ENCODE measurements at regions not wholly inside any gene's neighbourhood (a gene's known extent, or its start where the extent isn't known, plus 50 kb on each side); places are given as distances from the start of the nearest gene placed in this dataset.

DNA sequence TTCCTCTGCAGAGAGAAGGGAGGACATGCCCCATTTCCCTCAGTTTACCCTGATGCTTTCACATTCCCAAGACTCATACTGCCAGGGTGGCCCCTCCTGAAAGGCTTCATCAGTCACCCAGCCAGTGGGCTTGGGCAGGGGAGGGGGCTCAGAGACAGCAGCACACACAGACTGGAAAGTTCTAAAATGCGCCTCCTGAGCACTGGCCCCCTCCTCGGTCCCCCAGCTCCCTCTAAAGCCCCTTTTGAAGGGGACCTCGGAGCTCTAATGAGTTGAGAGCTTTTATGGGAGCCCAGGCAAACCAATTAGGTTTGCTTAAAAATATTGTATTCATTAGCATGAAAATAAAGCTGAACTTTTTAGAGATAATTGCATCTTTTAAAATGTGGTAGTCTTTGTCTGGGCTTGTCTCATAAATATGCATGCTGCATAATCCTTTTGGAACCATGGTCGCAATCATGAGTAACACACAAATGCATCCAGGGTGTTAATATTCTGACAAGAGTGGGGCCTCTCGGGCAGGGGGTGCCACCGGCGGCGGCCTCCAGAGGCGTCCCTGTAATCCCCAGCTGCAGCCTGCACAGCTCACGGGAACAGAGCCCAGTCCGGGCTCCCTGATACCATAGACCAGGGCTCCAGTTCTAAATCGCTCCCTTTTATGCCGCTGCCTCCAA is 78.5 kb downstream of the RPLP1 start:
- DNase-seq = no peak

DNA sequence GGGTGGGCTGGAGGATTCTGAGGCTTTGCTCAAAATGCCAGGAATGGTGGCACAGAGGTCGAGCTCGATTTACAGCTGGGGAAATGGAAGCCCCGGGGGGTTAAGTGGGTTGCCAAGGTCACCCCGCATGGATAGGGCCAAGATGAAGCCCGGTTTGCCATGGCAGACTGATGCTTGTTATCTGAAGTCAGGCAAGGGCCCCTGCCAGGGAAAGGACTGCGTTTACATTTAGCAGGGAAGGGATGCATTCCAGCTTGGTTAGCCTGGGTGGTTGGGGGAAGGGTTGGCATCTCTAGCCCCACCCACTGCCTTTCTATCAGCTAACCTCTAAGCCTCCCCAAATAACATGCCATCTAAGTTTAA is 79.0 kb downstream of the RPLP1 start:
- DNase-seq = no peak

DNA sequence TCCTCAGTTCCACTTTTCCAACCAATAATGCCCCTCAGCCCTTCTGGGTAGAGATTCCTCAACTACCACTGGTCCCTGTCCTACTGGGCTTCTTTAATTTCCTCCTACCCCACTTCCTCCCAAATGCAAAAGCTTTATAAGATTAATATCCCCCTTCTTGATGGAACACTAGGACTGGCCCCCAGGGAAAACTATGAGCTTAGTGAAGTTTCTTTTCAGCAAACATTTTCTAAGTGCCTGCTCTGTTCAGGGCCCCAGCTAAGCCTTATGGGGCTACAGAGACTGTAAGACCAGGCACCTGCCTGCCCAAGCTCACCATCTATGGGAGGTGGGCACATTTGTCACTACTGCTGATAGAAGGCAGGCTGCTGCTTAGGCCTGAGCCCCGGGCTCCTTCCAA is 79.4 kb downstream of the RPLP1 start:
- DNase-seq = no peak

DNA sequence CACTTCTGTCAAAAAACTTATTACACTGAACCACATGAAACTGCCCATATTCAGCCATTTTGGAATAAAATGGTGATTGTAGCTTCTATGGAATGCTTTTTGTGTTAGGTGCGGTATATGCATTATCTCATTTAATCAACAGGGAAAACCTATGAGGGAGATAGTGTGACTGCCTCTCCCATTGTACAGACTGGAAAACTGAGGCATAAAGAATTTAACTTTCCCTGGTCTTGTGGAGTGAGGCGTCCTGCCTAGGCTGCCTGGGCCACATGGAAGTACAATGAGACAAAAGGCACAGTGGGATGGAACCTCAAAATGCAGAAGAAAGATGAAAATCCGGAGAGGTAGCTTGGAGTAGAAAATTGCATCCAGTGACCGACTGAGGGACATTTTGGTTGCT is 80.2 kb downstream of the RPLP1 start:
- no peak for DNase-seq

DNA sequence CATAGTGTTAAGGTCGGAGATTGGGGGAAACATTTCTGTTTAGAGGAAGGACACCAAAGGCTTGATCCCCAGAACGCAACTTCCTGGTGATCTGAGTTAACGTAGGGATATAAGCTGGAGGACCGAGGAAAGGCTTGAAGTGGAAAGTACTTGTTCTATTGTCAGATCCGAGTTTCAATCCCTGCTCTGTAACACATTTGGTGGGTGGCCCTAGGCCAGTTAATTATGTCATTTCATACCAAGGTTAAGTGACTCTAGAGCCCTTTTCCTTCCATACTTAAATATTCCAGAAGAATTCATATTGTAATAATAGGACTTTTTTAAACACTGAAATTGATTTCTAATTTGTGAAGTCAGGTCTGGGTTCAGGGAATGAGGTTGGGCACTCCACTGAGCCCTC is 80.9 kb downstream of the RPLP1 start:
- no peak for DNase-seq

DNA sequence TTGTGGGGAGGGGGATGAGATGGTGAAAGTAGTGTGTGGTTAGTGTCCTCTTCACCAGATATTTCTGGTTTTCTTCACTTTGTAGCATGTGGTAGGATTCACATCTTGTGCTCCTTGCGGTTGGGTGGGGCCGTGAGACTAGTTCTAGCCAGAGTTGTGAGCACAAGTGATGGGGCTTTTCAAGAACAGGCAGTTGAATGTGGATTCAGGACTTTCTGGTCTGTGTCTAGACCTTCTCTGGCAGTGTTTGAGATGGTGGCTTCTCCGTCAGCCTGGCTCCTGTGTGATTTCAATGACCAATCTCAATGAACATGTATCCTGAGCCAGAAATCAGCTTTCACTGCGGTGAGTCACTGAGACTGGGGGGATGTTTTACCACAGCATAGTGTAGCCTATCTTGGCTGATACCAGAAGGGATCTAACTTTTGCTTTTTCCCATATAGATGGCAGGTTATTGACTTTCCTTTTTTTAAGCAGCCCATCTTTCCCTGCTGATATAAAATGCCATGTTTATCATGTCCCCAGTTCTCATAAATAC is 82.6 kb downstream of the RPLP1 start:
- DNase-seq = no peak

DNA sequence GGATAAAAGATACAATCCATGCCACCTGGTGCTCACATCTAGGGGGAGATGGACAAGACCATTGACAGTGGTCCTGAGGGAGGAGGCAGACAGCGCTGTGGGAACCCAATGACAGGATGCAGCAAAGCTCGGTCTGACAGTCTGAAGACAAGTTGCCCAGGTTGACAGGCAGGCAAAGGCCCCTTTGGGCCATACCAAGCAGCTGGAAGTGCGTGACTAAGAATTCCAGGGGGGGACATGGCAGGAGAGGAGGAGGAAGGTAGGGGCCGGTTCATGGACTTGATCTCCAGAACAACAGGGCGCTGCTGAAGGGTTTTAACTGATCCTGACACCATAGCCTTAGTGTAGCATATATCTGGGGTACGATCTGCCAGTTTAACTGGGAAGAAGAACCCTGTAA is 83.4 kb downstream of the RPLP1 start:
- DNase-seq = no peak

DNA sequence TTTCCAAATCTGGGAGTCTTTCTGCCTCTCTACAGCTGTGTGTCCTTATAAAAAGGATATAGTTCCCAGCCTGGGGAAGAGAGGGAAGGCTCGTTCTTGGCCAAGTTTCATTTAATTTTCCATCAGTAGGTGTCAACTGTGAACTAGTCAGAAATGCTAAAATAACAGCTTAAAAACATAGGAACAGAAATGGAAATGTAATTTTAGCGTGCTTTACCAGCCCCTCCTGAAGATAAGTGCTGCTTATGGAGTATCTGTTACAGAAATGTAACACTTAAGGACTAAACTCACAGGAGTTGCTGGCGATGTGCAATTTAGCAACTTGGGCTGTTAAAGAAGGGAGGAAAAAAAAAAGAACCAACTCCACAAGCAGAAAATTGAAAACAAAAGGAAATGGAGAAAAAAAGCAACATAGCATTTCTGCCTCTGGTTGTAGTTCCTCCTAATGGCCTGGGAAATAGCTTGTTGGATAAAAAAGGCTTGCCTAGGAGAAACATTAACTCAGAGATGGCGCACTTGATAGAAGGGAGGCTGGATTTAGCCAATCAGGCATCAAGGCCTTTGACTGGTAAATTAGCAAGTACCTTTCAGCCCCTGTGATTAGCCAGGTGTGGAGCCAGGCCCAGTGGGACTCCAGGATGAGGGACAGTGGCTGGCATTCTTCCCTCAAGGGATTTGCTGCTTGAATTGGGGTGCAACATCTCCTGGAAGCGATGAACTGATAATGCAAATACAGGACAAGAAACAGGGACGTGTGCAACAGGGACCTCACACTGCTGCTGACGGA is 84.3 kb downstream of the RPLP1 start:
- no peak for DNase-seq

DNA sequence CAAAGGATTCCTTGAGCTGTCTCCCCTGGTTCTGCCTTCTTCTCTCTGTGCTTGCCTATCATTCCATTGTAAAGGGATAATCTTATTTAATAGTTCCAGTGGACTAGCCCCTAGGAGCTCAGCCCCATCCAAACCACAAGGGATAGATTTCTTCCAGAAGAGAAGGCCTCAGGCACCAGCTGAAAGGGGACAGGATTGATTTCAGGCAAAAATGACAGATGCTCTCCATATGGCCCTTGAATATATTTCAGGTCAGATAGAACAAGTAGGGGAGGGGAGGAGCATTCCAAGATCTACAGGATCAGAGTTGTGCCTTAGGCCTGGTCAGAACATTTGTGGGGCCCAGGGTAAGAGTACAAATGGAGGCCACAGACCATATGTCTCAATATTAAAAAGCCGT is 85.3 kb downstream of the RPLP1 start:
- DNase-seq = no peak

DNA sequence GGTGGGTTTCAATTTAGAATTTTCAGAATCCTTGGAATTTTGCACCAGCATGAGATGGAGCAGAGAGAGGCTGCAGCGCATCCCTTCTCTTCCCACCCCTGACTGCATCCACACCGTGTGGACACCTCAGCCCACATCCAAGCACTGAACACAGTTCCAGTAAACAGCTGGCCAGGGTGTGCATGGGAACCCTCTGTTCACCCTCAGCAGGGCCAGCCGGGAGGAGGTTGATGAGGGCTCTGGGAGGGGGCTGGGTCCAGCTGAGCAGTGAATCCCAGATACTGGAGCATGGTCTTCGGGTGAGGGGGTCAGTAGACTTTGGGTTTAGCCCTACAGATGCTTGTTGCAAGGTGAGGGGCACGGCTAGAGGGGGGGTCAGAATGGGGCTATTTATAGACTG is 85.8 kb downstream of the RPLP1 start:
- no peak for DNase-seq

DNA sequence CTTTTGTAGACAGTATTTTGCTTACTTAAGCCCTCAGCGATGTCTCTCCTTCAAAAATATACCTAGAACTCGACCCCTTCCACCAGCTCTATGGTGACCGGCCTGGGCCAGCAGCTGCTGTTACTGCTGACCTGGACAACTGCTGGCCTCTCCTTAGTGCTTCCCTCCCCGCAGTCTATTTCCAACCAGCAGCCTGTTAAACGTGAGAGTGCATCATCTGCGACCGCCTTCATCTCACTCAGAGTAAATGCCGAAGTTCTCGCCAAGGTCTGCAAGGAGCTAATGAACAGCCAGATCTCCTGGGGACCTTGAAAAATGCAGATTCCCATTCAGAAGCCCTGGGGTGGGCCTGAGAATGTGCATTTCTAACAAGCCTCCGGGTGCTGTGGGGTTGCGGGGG is 86.7 kb downstream of the RPLP1 start:
- DNase-seq = no peak

DNA sequence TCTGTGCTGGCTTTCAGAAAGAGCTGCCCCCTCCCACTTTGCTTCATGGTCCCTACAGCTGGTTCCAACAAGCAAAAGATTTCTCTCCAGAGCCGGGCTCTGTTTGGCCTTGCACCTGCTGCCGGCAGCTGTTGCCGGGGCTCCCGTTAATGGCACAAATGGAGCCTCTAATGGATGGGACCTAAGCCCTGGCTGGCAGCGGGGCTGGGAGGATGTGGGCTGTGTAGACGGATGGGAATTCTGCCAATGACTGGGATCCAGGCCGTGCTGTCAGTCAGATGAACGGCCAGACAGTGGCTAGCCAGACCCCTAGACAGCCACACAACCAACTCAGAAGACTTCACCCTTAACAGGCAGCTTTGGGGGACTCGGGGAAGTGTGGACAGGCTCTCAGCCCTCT is 88.0 kb downstream of the RPLP1 start:
- DNase-seq = no peak

DNA sequence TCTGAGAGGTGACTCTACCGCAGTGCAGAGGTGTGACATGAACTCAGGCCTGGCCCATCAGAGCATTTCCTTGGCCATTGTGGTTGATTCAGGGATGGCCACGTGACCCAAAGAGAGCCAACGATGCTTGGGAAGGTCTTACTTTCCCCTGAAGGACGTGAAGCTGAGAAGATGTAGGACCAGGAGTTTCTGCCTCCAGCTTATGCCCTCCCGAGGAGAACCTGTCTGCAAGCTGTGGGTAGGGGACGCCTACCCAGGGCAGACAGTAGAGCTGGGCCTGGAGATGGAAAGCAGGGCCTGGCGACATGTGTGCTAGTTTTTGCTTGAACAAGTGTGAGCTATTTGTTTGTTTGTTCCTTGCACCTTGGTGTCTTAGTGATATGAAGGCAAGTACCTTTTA is 89.4 kb downstream of the RPLP1 start:
- DNase-seq = no peak

DNA sequence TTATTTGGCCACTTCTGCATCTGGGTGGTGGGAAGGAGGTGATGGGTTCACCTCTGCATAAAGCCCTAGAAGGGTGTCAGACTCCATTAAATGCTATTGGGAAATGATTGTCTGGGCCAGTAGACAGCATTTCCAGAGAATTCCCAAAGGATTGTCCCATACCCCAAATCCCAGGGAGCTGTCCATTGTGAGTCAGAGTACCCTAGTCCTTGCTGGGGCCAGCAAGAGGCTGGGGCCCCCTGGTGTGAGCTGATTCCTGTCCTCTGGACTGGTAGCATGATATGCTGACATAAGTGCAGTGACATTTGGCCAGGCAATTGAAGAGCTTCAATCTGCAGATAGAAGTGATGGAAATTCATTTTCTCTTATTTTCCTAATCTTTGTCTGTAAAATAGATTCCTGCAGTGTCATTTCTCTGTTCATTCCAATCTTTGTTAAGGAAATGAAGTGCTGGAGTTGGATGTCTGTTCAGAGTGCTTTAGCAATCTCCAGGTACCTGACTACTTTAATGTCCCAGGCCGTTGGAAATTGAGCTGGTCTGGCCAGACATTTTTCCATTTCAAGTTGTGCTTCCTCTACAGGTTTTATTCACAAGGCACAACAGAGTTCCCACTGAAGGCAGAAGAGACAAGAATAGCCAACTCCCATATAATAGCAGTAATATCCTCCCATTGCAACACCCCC is 91.2 kb downstream of the RPLP1 start:
- no peak for DNase-seq

DNA sequence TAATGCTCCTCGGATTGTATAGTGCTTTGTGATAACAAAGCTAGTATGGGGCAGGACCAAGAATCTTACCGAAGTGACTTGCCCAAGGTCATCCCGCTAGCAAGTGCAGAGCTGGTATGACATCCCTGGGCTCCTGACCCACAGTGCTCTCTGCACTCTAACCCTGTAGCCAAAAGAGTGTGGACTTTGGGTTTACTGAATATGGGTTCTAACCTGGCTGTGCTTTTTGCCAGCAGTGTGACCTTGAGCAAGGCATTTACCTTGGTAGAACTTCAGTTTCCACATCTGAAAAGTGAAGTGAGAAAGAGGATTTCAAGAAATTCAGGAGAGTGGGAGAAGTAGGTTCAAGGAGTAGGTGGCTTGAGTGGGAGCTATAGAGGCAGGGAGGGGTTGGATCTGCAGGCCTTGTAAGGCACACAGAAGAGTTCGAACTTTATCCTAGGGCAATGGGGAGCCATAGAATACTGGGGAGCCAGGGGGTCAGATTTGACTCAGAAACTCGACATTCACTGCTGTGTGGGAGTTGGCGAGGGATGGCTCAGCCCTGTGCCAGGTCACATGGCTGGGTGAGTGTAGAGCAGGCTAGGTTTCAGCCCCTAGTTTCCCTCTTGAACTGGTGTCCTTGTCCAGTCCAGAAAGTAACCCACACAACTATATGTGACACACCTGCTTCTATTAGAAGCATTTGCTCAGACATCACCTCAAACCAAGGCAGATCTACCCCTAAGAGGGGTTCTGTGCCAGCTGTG is 91.9 kb downstream of the RPLP1 start:
- no peak for DNase-seq

DNA sequence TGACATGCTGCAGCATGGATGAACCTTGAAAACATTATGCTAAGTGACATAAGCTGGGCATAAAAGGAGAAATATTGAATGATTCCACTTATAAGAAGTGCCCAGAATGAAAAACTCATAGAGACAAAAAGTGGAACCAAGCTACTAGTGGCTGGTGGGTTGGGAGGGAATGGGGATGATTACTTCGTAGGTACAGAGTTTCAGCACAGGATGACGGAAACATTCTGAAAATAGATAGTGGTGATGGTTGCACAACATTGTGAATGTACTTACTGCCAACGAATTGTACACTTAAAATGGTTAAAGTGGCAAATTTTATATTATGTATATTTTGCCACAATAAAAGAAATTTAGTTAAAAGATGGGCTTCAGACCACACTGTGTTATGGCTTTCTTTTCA is 93.6 kb downstream of the RPLP1 start:
- DNase-seq = no peak

DNA sequence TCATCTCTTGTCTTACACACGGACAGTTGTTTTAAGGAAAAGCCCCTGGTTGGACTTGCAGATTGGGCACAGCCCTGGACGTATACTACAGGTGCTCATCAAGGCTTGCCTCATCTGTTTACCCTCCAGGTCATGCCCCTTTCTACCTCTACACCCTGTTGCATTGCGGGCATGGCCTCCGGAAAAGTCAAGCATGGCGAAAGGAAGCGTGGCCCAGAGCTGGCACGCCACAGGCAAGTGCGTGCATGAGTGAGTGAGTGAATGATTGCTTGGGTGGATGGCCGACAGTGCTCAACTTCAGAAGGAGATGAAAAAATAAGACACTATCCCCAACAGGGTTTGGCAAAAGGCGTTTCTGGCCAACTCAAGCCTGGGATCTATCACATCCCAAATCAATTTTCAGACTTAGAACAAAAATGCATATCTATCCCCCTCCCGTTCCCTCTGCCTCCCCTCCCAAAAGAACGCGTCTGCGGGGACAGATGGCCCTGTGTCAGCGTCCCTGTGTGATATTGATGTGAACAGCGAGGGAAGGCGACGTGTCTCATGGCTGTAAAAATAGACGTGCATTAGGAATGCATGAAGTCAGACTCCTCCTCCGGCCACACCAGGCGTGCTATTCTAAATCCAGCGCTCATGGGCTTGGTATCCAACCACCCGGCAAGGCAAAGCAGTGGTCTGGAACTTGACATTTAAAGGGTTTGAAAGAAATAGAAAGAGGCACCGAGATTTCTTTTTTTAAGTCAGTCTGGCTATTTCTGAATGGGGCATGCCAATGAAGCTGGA is 96.0 kb downstream of the RPLP1 start:
- no peak for DNase-seq

DNA sequence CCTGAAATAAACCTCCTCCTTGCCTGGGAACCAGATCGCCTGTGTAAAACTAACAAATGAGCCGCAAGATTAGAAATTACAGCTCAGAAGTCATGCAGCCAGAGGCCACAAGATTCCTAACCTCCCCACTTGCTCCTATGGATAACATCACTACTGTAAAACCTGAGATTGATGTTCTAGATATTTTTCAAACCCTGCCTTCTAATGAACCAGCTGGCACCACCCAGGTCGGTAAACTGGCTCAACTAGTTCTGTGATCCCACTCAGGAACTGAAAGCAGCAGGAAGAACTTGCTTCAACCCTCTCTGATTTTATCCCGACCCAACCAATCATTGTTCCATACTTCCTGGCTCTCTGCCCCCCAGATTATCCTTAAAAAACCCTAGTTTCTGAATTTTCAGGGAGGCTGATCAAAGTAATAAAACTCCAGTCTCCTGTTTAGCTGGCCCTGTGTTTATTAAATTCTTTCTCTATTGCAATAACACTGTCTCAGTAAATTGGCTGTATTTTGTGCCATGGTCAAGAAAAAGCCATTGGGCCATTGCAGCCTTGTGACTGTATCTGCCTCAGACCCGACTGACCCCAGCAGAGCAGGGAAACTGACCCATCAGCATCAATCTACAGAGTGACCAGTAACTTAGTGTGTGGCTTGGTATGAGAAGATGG is 98.9 kb downstream of the RPLP1 start:
- no peak for DNase-seq

DNA sequence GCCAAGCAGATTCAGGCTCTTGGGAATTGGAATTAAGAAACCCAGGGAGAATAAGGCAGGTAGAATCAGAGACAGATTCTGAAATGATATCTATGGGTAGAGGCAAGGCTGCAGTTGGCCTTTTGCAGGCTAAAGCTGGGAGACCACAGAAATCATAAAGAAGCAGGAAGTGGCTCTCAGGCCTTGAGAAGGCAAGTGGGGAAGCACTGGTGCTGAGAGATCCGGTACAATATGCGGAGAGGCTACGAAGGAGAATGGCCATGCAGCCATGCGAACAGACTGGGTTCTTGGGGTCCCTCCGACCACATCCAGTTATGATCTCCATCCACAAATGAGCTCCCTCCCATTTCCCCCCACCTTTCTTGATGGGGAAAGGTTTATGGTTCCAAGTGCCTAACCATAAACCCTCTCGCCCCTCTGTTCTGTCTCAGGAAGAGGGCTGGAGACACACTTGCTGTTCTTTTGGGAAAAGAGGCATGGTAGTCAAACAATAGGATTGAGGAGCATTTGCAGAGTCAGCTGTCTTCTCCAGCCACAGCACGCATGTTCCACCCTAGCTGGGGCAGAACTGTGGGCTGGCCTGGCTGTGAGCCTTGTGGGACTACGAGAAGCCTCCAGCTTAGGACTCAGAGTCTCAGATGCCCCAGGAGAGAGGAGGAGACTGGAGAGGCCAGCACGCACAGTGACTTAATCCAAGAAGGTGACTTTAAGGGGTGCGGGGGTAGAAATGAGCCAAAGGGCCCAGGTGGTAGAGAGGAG is 99.6 kb downstream of the RPLP1 start:
- no peak for DNase-seq

DNA sequence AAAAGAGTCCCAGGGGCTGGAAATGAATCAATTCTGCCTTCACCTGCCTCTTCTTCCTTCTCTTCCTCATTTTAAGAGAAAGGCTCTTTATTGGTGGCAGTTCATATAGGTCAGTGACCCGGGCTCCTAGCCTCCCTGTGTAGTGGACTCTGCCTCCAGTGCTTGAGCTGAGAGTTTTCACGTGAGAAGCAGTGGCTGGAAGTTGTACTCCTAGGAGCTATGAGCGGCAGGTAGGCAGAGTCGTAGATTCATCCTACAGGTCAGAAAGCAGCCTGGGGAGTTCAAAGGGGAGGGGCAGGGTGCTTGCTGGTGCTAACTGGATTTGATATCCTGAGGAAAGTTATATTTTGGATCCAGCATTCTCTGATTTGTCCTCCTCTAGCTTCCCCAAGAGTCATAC is 101.1 kb downstream of the RPLP1 start:
- DNase-seq = no peak

Measured in T-helper 1 cell (primary cell).